Testis (tissue), 2 donors: ENCODE measurements at regions not wholly inside any gene's neighbourhood (a gene's known extent, or its start where the extent isn't known, plus 50 kb on each side); places are given as distances from the start of the nearest gene placed in this dataset.

Experiments
- CTCF ChIP-seq, 3 experiments: fragments of 450-650 bp in 2 of 3; fragments of 200-600 bp in 1 of 3; sonication (generic) in 1 of 3; IDR thresholded peaks; one replicate each; pipeline ENCODE4 v1.5.1; 2016 to 2019; ENCODE audit warnings: antibody characterized with exemption in 3 of 3, mild to moderate bottlenecking in 2 of 3, moderate library complexity in 1 of 3
- POLR2A ChIP-seq: fragments of 450-650 bp; IDR thresholded peaks from one replicate; pipeline ENCODE4 v1.6.1; 2017; ENCODE audit warnings: antibody characterized with exemption, mild to moderate bottlenecking, moderate library complexity

- no peak for TF ChIP-seq CTCF (IDR thresholded peaks at IDR 0.05)
- no peak for TF ChIP-seq POLR2A
Observed at GRCh38 chr9:16271967-16272366, 598.5 kb downstream of the BNC2 start.
